ENCODE measurements at regions not wholly inside any gene's neighbourhood (a gene's known extent, or its start where the extent isn't known, plus 50 kb on each side); places are given as distances from the start of the nearest gene placed in this dataset.

DNA sequence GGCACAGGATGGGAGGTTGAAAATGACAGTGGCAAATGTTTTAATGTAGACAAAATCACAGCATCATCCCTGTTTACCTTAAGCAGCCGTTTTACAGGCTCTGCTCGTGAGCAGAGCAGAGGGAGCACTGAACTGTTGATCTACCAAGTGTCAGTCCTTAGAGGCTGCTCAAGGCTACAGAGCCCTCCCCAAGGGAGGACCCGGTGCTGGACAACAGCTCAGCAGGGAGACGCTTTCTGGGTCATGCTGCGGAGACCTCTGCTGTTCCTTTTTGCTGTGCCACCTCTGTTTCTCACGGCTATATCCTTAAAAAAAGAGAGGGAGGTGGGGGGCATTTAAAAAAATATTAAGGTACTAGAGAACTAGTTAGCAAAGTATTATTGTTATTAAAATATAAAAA, 400.2 kb downstream of the GABRB3 start:
- Histone ChIP-seq H3K36me3 (replicated peaks in 1 of 2; ENCODE audit: insufficient read depth in 1 of 2, low read depth in 2 of 2) (no peaks in the 10 kb centered on the region), H3K27me3 (no peaks in the 10 kb centered on the region), H3K9me3 (peaks cover 0 to 14% (median 0%) of the 10 kb centered on the region in 3 donors), H3K4me1 (no peaks in the 10 kb centered on the region), H3K27ac (no peak overlapping the region), H3K4me3 (no peak overlapping the region)
- ATAC-seq = no peak
- WGBS, 2 donors = 47 to 54% methylated on average over 6 of the region's 6 CpGs
- no peak for DNase-seq
- intact Hi-C loops (cut with DNase I) = no loop called here
- TF ChIP-seq POLR2A (IDR thresholded peaks at IDR 0.05) = no peak
- TF ChIP-seq, protein P1, sequence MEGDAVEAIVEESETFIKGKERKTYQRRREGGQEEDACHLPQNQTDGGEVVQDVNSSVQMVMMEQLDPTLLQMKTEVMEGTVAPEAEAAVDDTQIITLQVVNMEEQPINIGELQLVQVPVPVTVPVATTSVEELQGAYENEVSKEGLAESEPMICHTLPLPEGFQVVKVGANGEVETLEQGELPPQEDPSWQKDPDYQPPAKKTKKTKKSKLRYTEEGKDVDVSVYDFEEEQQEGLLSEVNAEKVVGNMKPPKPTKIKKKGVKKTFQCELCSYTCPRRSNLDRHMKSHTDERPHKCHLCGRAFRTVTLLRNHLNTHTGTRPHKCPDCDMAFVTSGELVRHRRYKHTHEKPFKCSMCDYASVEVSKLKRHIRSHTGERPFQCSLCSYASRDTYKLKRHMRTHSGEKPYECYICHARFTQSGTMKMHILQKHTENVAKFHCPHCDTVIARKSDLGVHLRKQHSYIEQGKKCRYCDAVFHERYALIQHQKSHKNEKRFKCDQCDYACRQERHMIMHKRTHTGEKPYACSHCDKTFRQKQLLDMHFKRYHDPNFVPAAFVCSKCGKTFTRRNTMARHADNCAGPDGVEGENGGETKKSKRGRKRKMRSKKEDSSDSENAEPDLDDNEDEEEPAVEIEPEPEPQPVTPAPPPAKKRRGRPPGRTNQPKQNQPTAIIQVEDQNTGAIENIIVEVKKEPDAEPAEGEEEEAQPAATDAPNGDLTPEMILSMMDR (IDR thresholded peaks at IDR 0.05) = no peak

DNA sequence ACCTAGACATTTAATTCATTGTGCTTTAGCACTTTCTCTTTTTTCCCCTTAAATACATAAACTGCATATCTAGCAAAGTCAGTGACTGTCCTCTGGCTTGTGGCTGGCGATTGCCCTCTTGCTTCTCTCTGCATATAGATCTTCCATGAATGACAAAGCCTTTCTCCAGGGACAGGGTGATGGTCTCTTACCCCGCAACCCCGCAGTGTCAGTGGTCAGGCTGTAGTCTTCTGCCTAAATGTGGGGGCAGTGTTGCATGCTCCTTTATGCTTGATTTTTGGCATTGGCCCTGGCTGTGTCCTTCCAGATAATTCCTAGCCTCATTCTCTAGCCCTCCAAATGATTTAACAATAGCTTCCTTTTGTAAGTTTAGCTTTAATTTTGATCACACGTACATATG, 407.8 kb downstream of the GABRB3 start:
- TF ChIP-seq, protein P1 (IDR thresholded peaks at IDR 0.05) = no peak
- no peak for TF ChIP-seq POLR2A (IDR thresholded peaks at IDR 0.05)
- Histone ChIP-seq H3K4me3 (no peak overlapping the region), H3K9me3 (no peaks in the 10 kb centered on the region), H3K36me3 (replicated peaks in 1 of 2; ENCODE audit: insufficient read depth in 1 of 2, low read depth in 2 of 2) (no peaks in the 10 kb centered on the region), H3K27ac (no peak overlapping the region), H3K27me3 (no peaks in the 10 kb centered on the region), H3K4me1 (no peaks in the 10 kb centered on the region)
- 55 to 64% methylated on average over 4 of the region's 4 CpGs for WGBS, 2 donors
- ATAC-seq = no peak
- no peak for DNase-seq
- intact Hi-C loops (cut with DNase I) = no loop called here

DNA sequence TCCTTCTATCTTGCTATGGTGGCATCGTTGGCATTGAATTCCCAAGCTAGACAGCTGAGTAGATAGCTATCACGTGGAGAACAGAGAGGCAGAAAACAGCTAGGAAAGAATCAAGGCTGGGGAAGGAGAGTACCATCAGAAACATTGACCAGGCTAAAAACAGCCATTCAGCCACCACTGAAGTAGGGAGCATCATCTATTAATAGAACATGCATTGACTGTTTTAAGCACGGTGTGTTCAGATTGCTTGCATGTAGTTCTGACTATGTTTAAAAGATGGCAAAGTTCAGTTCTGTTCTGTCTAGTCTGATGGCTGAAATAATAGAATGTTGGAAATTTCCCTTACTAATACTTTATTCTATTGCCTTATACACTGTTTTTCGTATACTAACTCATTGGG, 413.0 kb downstream of the GABRB3 start:
- H3K27me3 ChIP-seq = no peaks in the 10 kb centered on the region
- no peaks in the 10 kb centered on the region for H3K4me1 ChIP-seq
- ATAC-seq = no peak
- H3K9me3 ChIP-seq = no peaks in the 10 kb centered on the region
- TF ChIP-seq, protein P1 (IDR thresholded peaks at IDR 0.05) = no peak
- no peak for TF ChIP-seq POLR2A (IDR thresholded peaks at IDR 0.05)
- no peak for DNase-seq
- H3K36me3 ChIP-seq (replicated peaks in 1 of 2; ENCODE audit: insufficient read depth in 1 of 2, low read depth in 2 of 2) = no peaks in the 10 kb centered on the region
- 40 to 58% methylated on average over 4 of the region's 4 CpGs for WGBS, 2 donors
- intact Hi-C loops (cut with DNase I) = no loop called here
- H3K27ac ChIP-seq = no peak overlapping the region
- H3K4me3 ChIP-seq = no peak overlapping the region

DNA sequence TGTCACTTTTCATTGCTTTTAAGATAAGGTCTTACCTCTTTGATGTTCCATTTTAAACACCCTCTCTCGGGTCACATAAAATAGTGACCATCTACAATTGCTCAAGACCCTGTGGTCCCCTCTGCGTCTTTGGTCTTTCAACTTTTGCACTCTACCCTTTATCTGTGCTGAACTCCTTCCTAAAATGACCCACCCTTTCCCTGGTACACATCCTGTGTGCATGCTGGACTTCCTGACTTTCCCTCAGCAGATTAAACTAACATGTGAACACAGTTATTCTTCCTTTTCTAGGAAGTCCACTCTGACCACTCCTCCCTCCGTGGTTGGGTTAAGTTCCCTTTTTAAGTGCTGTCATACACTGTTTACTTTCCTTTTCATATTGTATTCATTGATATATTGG, 414.2 kb downstream of the GABRB3 start:
- Histone ChIP-seq H3K27ac (no peak overlapping the region), H3K9me3 (no peaks in the 10 kb centered on the region), H3K36me3 (replicated peaks in 1 of 2; ENCODE audit: insufficient read depth in 1 of 2, low read depth in 2 of 2) (no peaks in the 10 kb centered on the region), H3K4me3 (no peak overlapping the region), H3K4me1 (no peaks in the 10 kb centered on the region), H3K27me3 (no peaks in the 10 kb centered on the region)
- TF ChIP-seq POLR2A (IDR thresholded peaks at IDR 0.05) = no peak
- TF ChIP-seq, protein P1 (IDR thresholded peaks at IDR 0.05) = no peak
- intact Hi-C loops (cut with DNase I) = no loop called here
- ATAC-seq = no peak
- no peak for DNase-seq
- WGBS, 2 donors = 29 to 32% methylated on average over 3 of the region's 3 CpGs

DNA sequence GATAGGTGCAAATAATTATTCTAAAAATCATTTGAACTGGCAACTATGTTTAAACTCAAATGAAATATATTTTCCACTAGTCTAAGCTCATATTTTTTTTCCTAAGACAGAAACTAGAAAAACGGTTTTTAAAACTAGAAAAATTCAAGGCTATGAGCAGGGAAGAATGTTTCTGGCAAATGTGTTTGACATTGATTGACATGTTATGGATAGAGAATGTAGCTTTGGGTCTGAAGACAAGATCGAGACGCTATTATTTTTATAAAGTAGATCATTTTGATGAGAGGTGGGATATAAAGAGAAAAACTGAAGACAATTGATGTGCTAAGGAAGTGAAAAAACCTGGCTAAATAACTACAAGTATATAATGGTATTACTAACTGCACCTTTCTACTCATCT, 415.2 kb downstream of the GABRB3 start:
- DNase-seq (no peak), ATAC-seq (no peak)
- TF ChIP-seq, protein P1 (IDR thresholded peaks at IDR 0.05) = no peak
- TF ChIP-seq POLR2A (IDR thresholded peaks at IDR 0.05) = no peak
- 55 to 61% methylated on average over 3 of the region's 3 CpGs for WGBS, 2 donors
- Histone ChIP-seq H3K36me3 (replicated peaks in 1 of 2; ENCODE audit: insufficient read depth in 1 of 2, low read depth in 2 of 2) (no peaks in the 10 kb centered on the region), H3K4me3 (no peak overlapping the region), H3K27me3 (no peaks in the 10 kb centered on the region), H3K9me3 (no peaks in the 10 kb centered on the region), H3K27ac (no peak overlapping the region), H3K4me1 (no peaks in the 10 kb centered on the region)
- intact Hi-C loops (cut with DNase I) = no loop called here

All from body of pancreas (tissue), 4 donors.